Thyroid gland (tissue), 4 donors: ENCODE measurements at regions not wholly inside any gene's neighbourhood (a gene's known extent, or its start where the extent isn't known, plus 50 kb on each side); places are given as distances from the start of the nearest gene placed in this dataset.

ENCODE experiments used
- CTCF ChIP-seq, 6 experiments: fragments of 200-600 bp in 3 of 6; fragments of 450-650 bp in 3 of 6; sonication (generic) in 3 of 6; IDR thresholded peaks; one replicate each; pipeline ENCODE4 v1.5.1; 2016 to 2019; ENCODE audit warnings: antibody characterized with exemption in 6 of 6, mild to moderate bottlenecking in 2 of 6, inconsistent platforms in 1 of 6, moderate library complexity in 1 of 6
- POLR2A ChIP-seq, 2 donors: fragments of 450-650 bp; IDR thresholded peaks; one replicate each; pipeline ENCODE4 v1.6.1; 2017; ENCODE audit warnings: antibody characterized with exemption in 2 of 2, mild to moderate bottlenecking in 2 of 2, moderate library complexity in 1 of 2

- no peak for TF ChIP-seq CTCF (IDR thresholded peaks at IDR 0.05)
- TF ChIP-seq POLR2A (IDR thresholded peaks at IDR 0.05) = no peak
Measured at GRCh38 chr5:17163221-17163620, 54.2 kb upstream of the BASP1 start.
